ENCODE measurements at regions not wholly inside any gene's neighbourhood (a gene's known extent, or its start where the extent isn't known, plus 50 kb on each side); places are given as distances from the start of the nearest gene placed in this dataset.

DNA sequence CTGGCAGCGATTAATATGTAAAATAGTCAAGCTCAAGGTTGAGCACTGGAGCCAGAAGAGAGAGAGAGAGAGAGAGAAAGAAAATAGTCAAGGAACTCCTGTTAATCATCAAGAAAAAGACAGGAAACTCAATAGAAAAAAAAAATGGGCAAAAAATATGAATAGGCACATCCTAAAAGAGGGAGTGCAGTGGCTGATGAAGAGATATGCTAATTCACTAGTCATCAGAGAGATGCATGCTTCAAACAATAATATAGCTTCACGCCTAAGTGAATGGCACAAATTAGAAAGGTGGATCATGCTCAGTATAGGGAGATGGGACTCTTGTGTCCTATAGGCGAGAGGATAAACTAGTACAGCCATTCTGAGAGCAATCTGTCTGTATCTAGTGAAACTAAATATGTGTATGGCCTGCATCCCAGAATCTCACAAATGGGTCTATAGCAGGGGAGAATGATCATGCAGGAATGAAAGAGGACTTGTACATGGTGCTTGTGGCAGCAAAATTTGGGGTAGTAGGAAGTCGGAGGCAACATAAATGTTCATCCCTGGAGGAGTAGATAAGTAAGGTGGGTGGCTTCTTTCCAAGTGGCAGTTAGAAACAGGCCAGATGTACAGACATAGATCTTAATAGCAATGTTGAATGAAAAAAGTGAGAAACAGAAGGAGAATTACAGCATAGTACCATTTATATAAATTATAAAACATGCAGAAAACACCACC, 176.8 kb downstream of the VEGFA start:
- DNase-seq = no peak

GRCh38 chr6:43945768-43946080, 175.7 kb downstream of the VEGFA start:
- DNase-seq = no peak

DNA sequence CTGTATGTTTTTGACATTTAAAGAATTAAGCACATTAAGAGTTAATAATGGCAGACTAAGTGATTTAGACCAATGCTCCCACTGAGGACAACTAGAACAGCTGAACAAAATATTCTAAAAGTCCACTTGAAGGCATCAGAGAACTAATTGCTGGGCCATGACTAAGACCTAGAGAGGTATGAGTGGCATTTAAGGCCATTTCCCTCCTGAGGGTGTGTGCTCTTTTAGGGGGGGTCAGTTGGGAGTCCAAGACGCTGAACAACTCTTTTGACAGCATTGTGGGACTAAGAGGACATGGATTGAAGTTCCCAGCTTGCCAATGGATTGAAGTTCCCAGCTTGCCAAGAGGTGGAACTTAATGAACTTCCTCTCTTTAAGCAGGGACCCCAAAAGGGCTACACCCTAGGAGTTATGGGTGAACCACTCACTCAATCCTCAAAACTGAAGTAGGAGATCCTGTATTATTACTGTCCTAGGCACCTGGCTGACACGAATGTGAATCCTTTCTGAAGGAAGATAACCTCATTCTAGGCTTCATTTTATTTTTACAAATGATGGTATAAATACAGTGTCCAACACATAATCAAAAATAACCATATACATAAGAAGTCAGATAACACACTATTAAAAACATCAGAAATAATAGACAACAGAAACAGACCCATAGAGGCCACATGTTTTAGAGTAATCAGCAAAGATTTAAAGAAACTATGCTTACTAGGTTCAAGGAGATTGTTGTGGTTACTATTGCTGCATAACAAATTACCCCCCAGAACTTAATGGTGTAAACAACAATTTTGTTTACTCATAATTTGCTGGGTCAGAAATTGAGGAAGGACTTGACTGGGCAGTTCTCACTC, 175.1 kb downstream of the VEGFA start:
- DNase-seq = no peak

GRCh38 chr6:43943781-43944250, 173.8 kb downstream of the VEGFA start:
- no peak for DNase-seq

- DNase-seq = no peak
These were observed 173.2 kb downstream of the VEGFA start for GRCh38 chr6:43943099-43943766.

- no peak for DNase-seq
These were observed 172.6 kb downstream of the VEGFA start for GRCh38 chr6:43942616-43943015.

DNA sequence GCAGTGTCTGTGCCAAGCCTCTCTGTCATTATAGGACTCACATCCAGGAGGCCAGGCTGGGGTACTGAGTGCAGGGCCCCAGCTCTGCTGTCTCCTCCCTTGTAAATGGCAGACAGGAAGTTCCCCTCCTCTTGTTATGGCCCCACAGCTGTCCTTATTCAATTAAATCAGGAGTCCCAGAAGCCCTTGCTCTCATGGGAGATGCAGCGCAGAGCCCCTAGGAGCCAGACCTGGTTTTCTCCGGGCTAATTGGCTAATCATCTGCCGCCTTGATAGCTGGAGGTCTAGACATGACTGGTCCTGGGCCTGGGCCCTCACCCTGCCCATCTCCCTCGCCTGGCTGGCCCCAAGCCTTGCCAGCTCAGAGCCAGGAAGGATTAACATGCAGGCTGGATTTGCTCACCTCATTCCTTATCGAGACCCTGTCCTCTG, 172.0 kb downstream of the VEGFA start:
- no peak for DNase-seq

DNA sequence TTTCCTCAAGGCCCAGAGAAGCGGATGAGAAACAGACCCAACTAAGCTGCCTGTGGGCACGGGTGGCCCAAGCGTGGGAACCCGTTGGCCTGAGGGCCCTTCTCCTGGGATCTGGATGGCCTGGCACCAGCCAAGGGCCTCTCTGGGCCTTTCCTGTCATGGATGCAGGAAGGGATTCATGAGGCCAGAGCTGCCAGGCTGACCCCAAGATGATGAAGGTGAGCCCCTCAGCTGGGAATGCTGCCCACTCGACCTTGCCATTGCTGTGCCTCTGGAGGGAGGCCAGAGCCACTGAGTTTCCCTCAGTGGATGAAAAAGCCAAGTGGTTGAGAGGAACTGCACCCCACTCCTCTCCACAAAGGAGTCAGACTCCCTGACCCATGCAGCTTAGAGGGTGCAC, 171.2 kb downstream of the VEGFA start:
- DNase-seq = no peak

DNA sequence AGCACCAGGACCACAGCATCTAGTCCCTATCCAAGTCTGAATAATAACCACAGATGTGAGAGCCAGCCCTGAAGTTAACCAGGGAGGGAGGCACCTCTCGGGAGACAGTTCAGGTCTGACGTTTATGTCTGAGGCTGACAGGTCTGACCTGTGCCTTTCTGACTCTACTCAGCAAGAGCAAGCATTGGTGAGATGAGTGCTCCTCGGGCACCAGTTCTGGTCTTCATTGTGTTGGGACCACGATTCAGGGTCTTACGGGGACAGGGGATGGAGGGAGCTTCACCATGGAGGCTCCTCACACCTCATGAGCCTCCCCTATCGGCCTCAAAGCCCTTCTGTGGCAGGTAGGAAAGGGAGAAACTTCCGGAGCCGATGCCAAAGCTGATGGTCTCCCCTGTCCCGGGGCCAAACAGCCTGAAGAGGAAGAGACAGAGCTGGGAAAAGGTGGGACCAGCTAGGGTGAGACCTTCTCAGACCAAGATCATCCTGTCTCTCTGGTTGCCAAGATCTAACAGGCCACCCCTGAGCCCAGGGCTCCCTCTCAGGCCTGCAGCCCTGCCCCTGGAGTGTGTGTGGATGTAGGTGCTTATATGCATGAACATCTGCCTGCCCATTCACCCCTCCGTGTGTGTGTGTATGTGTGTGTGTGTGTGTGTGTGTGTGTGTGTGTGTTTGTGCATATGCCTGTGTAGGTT, 170.5 kb downstream of the VEGFA start:
- no peak for DNase-seq

DNA sequence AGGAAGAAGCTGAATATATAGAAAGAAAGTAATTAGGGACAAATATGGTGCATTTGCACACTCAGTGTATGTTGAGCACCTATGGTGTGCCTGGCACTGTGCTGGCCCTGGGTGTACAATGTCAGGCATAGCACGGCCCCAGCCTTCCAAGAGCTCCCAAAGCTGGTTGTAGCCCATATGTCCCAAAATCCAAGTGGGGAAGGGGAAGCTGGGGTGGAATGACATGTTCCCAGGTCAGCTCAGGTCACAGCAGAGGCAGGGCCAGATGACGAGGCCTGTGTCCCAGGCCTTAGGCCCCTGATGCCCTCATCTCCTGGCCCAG, 170.0 kb downstream of the VEGFA start:
- no peak for DNase-seq

DNA sequence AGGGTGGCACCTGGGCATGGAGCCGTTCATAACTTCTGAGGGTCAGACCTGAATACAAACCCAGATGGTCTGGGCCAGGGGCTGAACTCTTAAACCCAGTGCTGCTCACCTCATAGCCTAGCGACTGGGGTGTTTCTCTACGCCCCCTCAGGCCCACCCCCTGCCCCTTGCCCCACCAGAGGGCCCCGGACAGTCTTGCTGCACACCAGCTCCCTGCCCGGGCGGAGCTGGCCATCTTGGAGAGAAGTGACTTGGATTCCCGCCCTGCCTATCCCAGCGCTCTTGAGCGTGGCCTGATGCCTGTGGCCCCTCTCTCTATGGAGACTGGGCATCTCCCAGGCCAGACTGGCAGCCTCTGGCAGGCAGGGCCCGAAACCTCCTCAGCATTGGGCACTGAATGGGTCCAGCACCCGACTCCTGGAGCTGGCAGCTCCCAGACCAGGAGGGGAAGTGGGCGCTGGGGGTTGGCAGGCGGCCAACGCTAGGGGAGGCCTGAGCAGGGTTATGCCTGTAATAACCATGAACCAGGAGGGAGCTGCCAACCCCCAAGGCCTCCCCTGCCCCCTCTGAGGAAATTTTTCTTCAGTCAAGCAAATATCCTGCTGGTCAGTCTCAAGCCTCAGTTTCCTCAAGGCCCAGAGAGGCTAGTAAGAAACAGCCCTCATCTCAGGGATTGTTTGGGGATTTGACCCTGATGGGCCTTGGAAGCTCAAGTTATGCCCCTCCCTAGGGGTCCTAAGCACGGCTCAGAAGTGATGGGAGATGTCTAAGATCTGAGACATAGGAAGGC, 169.5 kb downstream of the VEGFA start:
- DNase-seq = no peak

DNA sequence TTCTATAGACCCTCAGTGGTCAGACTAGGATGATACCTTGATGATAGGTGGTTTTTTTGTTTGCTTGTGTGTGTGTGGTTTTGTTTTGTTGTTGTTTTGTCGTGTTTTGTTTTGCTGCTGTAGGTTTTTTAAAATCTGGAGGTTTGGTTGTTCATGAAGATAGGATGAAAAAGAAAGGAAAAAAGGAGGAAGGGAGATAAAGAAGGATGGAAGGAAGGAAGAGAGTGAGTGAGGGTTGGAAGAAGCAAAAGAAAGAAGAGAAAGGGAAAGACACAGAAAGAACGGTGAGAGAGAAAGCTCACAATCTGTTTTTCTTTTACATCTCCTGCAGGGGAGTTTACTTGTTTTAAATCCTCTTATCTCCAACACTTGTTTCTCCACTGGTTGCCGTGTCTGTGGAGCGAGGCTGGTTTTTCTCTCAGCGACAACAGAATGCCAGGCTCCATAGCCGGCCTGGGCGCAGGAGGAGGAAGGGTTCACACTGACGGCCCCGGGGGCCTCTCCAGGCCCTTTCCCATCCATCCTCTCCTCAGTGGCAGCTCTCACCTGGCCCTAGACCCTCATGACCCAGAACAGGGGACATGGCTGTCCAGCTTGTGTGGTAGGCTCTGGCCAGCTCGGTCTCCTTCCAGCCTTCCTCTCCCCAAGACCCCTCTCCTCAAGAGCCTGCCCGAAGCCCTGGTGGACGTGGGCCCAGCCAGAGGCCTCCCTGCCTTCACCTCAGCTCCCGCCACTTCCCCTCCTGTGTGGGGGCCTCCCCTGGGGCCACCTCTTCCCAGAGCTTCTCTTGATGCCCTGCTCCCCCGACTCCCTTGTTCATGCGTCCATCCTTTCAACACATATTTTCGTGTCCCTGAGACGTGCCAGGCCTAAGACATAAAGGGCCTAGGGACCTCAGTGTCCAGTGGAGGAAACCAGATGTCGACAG, 168.4 kb downstream of the VEGFA start:
- DNase-seq = no peak

DNA sequence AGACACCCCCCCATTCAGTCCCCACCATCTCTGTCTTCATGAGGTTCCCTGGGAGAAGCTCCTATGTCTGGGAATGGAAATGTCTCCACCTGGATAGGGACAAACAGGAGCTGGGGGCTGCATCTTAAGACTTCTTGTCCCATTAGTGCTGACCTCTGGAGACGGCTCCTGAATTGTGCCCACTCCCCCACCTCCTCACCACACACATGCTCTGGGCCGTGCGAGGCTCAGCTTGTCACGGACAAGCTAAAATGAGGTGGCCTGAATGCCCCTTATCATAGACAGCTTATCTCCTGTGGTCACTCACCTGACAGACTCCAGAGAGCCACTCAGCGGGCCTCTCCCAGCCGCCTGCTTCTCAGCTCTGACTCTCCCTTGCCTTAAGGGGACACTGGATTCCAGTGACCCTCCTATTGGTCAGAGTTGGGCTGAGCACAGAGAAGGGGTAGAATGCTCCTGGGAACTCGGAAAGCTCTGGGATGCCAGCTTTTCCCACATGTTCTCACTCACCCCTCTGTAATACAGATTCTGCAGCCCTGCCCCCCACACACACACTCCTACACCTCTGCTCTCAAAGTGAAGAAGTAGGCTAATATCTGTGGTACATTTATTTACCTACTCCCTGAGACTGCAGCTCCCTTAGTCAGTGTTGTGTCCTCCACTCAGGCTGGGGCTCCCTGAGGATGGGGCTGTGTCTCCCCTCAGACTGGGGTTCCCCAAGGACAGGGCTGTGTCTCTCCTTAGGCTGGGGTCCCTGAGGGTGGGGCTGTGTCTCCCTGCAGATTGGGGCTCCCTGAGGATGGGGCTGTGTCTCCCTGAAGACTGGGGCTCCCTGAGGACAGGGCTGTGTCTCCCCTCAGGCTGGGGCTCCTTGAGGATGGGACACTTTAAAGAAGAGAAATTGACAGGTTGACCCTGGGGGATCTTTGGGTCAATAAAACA, 167.5 kb downstream of the VEGFA start:
- DNase-seq = no peak

- DNase-seq = no peak
These were observed 166.5 kb downstream of the VEGFA start for GRCh38 chr6:43936476-43936875.

- DNase-seq = no peak
These were observed 166.0 kb downstream of the VEGFA start for GRCh38 chr6:43935921-43936439.

- DNase-seq = no peak
These were observed 165.0 kb downstream of the VEGFA start for GRCh38 chr6:43934803-43935602.

DNA sequence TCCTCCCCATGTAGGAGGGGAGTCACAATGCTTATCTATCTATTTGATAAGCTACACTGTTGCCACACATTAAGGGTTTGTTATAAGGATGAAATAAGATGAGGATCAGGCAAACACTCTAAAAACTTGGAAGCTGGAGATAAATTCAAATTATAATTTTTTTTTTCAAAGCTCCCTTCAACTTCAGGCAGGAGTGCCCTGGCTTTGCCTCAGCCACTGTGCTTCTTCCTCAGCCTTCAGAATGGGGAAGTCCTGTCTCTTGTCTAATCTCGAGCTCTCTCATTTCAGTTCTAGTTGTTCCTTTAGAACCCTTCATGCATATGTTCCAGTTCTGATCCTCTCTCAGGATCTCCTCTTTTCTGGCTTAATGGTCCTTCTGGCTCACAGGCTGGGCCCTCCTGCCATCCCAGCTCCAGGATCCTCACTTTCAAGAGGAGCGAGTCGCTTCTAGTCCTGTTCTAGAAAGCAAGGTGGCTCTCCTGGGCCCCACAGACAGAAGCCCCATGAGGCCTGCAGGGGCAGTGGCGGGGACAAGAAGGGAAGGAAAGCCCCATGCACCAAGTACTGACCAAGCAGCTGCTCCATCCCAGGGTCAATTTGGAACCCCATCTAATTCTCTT, 164.3 kb downstream of the VEGFA start:
- DNase-seq = no peak

DNA sequence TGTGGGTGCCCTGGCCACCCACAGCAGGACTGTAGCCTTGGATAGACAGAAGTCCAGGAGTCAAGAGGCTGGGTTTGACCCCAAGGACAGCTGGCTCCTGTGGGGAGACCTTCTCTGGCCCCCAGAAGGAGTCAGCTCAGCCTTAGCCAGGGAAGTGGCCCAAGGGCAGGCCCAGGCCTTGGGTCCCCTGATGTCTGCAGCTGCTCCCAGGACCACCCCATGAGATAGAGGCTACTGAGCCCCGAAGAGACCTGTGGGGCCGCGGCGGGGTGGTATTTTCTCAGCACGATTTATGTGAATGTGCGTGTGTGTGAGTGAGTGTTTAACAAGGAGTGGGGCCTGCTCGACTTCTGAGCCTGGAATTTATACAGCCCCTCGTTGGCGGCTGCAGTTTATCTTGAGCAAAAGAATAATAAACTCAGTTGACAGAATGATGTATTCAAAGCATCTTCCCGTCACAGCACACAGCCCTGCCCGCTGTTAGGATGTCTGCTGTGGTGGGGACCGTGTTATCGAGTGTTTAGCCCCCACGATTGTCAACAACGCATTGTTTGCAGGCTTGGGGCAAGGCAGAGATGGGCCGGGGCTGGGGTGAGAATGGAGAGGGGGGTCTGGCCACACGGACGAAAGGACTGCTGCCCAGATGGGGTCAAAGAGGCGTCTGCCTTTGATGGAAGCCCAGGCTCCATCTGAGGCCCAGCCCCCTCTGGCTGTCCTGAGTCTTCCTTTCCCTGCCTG, 163.3 kb downstream of the VEGFA start:
- DNase-seq = no peak

Measured in stimulated activated CD4-positive, alpha-beta T cell treated with anti-CD3 and anti-CD28 coated beads, Interleukin-12 subunit alpha, Interleukin-12 subunit beta, amount 100 ng/mL, for 4 hours (primary cell).